CD4-positive, alpha-beta T cell treated with Interleukin-17A for 1 hour (primary cell): ENCODE measurements at regions not wholly inside any gene's neighbourhood (a gene's known extent, or its start where the extent isn't known, plus 50 kb on each side); places are given as distances from the start of the nearest gene placed in this dataset.

Experiments
- DNase-seq: peaks from one replicate; pipeline ENCODE4 v3.0.0-alpha.2; 2020

DNA sequence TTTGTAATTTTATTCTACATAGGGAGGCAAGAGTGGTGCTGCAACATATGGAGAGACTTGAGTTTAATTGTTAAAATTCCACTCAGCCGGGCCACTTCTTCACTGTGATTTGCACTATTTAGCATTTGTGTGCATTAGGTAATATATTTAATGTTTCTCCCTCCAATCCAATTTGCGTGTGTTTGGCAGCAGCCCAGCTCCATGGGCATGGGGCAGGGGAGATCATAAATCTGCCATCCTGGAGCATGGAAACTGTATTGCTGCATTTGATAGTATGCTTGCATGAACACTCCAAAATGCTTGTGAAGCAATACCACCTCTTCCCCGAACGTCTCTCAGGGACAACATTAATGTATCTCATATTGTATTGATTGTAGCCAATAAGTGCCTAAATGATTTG is 339.1 kb upstream of the RBFOX1 start:
- DNase-seq = no peak

DNA sequence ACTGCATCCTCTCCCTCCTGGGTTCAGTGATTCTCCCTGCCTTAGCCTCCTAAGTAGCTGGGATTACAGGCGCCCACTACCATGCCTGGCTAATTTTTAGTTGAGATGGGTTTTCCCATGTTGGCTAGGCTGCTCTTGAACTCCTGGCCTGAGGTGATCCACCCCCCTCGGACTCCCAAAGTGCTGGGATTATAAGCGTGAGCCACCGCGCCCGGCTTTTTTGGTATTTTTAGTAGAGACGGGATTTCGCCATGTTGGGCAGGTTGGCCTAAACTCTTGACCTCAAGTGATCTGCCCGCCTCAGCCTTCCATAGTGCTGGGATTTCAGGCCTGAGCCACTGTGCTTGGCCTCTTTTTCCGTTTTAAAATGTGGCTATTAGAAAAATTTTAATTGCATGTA is 343.8 kb upstream of the RBFOX1 start:
- no peak for DNase-seq

DNA sequence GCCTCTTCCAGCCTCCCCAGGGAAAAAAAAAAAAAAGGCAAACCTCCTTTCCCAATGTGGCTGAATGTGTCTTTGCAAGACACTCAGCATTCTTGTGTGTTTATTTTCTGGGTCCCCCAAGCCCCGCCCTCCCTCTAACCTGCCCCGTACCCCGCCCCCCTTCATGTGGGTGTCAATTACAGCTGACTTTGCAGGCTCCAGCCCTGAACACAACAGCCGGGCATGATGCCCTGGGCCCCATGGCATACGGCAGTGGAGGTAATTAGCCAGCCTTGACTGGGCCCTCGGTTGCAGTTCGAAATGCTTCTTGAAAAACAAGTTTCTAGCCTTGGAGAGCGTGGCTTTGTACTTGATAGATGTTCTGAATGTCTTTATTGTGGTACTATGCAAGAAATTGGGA is 354.7 kb upstream of the RBFOX1 start:
- DNase-seq = no peak

DNA sequence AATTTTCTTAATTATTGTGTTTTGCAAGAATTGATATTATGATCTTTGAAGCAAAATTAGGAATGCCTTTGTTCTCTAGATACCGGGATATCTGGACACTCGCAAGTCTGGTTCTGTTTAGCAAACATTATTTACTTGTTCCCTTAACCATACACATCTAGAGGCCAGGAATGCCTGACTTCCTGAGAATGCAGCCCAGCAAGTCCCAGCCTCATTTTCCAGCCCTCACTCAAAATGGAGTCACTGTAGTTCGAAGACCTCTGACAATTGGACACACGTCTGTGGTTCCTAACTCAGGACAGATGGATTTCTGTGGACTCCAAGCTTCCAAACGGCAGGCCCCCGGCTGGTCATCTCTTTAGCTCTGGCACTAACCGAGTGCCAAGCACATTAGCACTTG is 355.4 kb upstream of the RBFOX1 start:
- DNase-seq = no peak

DNA sequence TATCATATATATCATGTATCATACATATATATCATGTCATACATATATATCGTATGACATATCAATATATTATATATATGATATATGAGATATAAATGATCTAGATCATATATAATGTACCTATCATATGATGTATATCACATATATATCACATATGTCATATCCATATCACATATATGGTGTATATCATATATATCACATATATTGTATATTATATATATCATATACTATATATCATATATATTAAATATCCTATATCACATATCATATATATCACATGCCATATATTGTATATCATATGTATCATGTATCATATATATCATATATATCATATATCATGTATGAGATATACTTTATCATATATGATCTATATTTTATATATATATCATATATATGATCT is 355.9 kb upstream of the RBFOX1 start:
- no peak for DNase-seq

DNA sequence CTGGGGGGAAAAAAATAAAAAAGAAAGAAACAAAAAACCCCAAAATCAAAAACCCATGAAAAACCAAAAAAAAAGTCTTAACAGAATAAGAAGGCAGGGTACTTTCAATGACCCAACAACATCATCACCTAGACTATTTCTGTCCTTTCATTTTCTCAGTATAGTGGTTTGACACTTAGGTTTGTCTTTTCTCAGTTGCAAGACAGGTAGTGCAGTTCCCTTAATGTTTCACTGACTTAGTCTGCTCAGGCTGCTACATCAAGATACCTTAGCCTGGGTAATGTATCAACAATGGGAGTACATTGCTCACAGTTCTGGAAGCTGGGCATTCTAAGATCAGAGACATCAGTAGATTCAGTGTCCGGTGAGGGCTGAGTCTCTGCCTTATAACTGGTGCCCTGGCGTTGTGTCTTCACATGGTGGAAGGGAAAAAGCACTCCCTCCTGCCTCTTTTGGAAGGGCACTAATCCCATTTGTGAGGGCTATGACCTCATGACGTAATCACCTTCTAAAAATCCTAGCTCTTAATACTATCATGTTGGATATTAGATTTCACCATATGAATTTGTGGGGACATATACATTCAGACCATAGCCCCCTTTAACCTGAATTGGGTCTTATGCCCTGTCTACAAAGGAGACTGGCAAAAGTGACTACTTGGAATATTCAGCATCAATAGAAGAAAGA is 362.3 kb upstream of the RBFOX1 start:
- DNase-seq = no peak

DNA sequence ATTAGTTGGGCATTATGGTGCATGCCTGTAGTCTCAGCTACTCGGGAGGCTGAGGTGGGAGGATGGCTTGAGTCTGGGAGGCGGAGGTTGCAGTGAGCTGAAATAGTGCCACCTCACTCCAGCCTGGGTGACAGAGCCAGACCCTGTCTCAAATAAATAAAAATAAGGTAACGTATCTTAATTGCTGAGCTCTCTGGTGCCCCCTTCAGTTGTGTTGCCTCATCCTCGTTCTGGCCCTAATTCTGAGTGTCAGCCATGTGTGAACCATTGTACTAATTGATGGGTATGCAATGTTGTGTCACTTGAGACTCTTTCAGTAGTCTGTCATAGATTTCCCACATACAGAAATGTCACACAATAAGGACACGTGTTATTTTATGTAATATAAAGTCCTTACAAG is 363.1 kb upstream of the RBFOX1 start:
- no peak for DNase-seq

DNA sequence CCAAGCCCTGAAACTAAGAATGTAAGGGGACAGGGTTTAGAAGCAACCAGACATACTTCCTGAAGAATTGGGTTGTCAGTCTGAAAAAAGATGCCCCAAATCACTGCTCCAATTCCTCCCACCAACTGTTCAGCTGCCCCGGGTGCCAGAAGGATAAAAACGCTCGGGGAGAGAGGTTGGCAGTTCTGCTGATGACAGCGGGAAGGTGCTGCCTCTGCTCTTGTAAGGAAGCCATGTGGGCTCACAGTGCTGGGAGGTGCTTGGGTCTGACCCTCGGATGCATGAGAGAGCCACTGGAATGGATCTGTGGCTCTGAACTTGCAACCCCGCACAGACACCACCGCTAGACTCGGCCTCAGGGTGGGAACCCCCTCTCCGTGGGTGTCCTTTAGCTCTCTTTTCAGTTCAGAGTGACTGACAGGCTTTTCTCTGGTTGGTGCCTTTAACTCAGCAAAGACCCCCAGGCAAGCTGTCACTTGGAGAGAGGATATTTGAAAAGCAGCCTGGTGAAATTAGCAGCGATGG is 364.8 kb upstream of the RBFOX1 start:
- DNase-seq = no peak

DNA sequence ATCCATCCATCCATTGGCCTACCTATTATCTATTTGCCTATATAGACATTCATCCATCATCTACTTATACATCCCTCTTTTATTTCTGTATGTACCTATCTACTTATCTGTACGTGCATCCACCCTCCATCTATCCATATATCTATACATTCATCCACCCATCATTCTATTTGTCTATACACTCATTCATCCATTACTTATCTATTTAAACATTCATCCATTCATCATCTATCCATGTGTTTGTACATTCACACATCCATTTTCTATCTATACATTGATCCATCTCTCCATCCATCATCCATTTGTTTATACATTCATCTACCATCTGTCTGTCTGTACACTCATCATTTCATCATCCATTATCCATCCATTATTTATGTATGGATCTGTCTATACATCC is 365.7 kb upstream of the RBFOX1 start:
- no peak for DNase-seq

DNA sequence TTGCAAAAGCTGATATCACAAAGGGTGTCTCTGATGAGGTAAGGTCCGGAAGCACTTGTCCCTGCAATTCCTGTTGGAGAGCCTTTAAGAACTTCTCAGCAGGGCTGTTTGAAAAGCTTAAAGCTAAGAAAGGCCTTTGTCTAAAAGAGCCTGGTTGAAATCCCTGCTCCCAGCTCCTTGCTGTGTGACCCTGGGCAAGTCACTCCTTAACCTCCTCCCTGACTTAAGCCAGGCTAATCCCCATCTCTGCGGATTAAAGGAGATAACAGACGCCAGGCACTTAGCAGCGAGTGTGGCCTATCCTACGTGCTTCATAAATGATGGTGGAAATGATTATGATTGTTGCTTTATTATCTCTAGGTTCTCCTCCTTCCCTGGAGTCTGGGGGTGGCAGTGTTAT is 368.0 kb upstream of the RBFOX1 start:
- DNase-seq = no peak

DNA sequence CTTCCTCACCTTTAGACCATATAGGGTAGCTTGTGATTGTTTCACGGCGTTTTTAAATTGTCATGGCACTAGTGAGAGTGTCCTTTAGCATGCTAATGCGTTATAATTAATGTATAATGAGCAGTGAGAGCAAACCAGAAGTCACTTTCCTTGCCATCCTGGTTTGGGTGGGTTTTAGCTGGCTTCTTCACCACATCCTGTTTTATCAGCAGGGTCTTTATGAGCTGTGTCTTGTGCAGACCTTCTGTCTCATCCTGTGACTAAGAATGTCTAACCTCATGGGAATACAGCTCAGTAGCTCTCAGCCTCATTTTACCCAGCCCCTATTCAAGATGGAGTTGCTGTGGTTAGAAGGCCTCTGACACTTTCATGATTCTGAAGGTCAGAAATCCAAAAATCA is 370.9 kb upstream of the RBFOX1 start:
- DNase-seq = no peak

DNA sequence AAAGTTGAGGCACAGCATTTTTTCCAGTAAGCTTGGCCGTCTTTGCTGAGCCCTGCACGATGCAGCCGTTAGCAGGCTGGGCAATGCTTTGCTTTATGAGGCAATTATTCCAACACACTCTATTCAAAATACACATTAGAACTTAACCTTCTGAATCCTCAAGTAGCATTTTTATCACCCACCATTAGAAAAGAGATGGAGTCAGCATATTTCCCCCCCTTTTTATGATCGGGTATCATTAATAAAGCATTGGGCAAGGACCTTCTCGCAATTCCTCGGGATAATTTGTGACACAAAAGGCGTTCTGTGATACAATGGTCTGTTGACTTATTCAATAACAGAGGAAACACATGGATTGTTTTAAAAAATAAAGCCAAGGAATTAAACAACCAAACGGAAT is 374.5 kb upstream of the RBFOX1 start:
- no peak for DNase-seq

DNA sequence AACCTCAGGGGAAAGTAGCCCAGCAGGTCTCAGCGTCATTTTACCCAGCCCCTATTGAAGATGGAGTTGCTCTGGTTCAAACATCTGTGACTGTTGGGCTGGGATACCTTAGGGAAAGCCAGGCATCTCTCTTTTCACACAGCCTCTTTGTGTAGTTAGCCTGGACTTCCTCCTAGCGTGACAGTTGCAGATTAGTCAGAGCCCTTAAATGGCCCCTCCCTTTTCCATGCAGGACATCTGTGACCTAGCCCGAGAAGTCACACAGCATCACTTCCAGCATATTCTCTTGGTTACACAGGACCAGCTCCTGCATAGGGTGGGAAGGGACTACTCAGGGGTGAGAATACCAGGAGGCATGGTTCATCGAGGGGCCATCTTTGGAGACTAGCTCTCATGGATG is 375.0 kb upstream of the RBFOX1 start:
- DNase-seq = no peak

DNA sequence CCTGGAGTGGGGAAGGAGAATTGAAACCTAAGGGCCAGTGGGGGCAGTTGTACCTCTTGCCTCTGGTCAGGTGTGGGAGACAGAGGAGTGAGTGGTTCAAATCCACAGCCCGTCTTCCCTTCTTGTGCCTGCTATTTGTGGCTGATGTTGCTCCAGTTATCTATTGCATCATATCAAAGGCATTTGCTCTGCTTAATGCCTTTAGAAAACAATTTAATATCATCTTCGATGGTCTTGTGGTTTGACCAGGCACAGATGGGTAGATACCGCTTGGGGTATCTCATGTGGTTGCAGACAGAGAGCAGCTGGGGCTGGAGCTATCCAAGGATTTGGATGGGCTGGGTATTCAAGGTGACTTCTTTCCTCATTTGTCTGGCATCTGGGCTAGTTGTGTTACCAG is 376.1 kb upstream of the RBFOX1 start:
- no peak for DNase-seq

DNA sequence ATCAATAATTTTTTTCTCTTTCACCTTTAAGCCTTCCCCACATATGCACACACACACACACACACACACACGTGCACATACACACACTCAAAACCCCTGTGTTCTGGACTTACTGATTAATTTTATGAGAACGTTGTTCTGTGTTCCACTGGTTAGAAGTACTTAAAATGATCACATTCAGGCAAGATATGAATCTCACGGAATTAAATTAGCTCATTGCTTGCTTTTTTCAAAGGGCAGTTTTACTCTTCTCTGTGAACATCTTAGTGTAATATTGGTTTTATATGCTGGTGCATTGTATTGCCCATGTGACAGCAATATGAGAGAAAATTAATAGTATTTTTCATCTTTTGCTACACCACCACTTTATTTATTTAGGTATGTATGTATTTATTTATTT is 377.3 kb upstream of the RBFOX1 start:
- DNase-seq = no peak

DNA sequence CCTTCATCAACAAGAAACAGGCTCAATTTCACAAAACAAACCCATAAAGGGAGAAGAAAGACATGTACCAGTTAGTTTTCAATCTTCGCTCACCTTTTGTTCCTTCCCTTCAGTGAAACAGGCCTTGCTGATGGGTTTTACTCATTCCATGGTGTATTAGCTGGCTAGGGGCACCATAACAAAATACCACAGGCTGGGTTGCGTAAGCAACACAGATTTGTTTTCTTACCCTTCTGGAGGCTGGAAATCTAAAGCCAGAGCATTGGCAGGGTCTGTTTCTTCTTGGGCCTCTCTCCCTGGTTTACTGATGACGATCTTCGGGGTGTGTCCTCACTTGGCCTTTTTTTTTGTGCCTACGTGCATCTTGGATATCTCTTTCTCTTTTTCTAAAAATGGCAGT is 383.4 kb upstream of the RBFOX1 start:
- DNase-seq = no peak

DNA sequence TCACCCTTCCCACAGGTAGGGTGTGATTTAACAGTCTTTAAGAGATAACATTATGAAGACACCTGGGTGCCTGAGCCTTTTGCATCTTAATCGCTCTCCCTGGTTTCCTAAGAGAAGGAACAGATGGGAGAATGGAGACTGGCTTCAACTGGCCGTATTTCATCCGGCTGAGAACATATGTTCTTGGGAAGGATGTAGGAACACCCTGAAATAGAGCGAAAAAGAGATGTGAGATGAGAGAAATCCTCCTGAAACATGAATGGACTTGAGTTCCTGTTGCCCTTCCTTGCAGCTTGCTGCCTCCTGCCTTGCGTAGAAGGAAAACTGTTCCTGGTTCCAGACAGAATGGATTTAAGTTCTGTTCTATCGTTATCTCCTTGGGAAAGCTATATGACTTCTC is 385.4 kb upstream of the RBFOX1 start:
- DNase-seq = no peak

DNA sequence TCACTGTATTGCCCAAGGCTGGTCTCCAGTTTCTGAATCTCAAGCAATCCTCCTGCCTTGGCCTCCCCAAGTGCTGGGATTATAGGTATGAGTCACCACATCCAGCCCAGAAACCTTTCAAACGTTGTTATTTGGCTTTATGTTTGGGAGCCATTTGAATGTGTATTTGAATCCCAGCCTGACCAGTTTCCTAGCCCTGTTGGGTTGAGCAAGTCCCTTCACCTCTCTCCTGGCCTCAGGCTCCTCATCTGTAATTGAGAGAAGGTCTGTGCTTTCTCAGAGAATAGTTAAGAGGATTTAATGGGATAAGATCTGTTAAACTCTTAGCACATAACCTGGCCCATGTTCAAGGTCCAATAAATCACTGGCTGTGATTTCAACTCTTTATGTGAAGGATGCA is 385.8 kb upstream of the RBFOX1 start:
- no peak for DNase-seq

DNA sequence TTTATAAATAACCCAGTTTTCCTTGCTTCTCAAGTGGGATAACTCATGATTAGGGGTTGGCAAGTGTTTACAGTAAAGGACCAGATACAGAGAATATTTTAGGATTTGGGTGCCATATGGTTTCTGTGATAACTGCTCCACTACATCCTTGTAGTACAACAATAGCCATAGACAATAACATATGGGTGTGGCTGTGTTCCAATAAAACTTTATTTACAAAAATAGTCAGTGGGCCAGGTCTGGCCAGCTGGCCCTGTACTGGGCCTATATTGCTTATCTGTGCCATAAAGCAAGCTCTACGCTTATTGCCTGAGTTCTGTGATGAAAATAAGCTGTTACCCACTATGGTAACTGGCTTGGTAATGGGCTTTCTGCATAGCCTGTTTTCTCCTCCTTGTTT is 386.5 kb upstream of the RBFOX1 start:
- no peak for DNase-seq

DNA sequence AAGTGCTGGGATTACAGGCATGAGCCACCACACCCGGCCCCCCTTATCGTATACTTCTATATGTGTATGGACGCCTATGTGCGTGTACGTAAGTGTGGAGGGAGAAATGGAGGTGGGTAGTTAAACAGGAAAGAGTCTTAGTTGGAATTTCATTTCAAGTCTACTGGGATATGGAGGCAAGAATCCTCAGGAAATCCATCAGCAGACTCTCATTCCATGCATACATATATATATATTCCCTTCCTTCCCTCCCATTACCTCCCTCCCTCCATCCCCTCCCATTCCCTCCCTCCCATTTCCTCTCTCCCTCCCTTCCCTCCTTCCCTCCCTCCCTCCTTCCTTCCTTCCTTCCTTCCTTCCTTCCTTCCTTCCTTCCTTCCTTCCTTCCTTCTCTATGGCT is 391.7 kb upstream of the RBFOX1 start:
- no peak for DNase-seq

DNA sequence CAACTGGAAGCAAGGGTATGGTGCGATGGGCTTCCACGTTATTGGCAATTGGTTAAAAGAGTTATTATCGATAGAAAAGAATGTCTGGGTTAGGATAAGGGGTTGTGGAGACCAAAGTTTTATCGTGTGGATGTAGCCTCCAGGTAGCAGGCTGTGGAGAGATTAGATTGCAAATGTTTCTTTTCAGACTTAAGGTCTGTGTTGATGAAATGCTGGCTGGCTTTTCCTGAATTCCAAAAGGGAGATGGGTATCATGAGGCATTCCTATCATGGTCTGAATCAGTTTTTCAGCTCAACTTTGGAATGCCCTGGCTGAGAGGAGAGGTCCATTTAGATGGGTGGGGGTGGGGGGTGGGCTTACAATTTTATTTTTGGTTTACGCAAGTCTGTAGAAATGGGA is 395.0 kb upstream of the RBFOX1 start:
- no peak for DNase-seq

DNA sequence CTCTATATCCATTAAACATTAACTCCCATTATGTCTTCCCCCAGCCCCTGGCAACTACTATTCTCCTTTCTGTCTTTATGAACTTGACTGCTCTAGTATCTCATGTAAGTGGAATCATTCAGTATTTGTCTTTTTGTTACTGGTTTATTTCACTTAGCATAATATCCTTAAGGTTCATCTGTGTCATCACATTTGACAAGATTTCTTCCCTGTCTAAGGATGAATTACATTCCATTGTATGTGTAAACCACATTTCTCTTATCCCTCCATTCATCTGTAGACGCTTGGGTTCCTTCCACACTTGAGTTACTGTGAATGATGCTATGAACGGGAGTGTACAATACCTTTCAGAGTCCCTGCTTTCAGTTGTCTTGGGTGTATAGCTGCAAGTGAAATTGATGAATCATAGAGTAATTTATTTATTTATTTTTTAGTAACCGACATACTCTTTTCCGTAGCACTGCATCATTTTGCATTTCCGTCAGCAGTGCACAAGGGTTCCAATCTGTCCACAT is 399.7 kb upstream of the RBFOX1 start:
- DNase-seq = no peak

DNA sequence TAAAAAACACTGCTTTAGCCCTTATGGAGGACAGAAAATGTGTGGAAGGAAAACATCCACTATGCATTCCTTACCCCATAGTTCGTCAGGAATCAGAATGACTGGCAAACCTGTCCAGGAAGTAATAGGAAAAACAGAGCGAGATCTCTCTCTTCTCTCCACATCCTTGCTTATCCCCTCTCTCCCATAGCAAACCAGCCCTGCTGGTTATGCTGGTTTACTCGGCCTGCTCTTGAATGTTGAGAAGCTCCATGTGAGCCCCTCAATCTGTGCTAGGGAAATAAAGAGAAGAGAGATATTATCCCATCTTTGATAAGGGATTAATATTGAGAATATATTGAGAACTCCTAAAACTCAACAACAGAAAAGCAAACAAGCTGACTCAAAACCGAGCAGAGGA is 402.8 kb upstream of the RBFOX1 start:
- no peak for DNase-seq

DNA sequence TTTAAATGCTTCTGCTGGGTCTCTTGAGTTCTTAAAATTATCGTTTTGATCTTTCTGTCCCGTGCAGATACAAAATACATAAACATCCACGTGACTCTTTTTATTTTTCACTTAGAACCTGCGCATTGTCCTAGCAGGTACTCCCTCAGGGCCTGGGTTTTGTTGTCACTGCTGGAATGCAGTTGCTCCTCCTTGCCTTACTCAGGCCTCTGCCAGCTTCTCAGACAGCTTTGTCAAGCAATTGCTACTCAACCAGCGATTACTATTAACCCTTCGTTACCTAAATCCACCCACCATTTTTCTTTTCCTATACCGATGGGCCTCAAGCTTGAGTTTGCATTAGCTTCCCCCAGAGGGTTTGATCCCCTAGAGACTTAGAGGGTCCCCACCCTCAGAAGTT is 405.9 kb upstream of the RBFOX1 start:
- no peak for DNase-seq

DNA sequence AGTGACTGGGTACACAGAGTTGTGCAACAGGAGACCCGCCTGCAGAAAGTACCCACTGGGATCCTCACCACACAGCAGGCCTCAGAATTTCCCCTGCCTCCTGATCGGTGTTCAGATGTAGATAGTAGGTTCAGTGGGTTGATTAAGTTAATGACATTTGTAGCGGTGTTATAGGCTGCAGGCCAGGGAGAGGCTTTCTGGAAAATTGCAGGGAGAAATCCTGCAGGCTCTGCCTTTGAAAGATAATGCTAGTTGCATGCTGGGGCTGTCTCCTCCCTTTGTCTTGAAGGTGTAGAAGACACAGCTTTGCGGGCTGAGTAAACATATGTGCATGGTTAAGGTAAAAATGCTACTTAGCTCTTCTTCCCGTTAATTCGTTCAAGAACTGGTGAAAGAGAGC is 406.3 kb upstream of the RBFOX1 start:
- no peak for DNase-seq
